ENCODE measurements at regions not wholly inside any gene's neighbourhood (a gene's known extent, or its start where the extent isn't known, plus 50 kb on each side); places are given as distances from the start of the nearest gene placed in this dataset.

GRCh38 chr9:90274725-90275124 lies 367.9 kb downstream of the DIRAS2 start:
- no peaks in the 10 kb centered on the region for H3K4me1 ChIP-seq
- intact Hi-C loops (cut with DNase I), result no loop called here
- H3K4me3 ChIP-seq, result no peak overlapping the region

GRCh38 chr9:90285946-90286345 lies 356.7 kb downstream of the DIRAS2 start:
- H3K27ac ChIP-seq, result no peak overlapping the region
- intact Hi-C loops (cut with DNase I), result no loop called here
- no peaks in the 10 kb centered on the region for H3K36me3 ChIP-seq
- no peaks in the 10 kb centered on the region for H3K27me3 ChIP-seq (ENCODE audit: low read depth)
- H3K4me1 ChIP-seq, result no peaks in the 10 kb centered on the region
- H3K9me3 ChIP-seq, result no peaks in the 10 kb centered on the region
- H3K4me3 ChIP-seq, result no peak overlapping the region
- no peak for TF ChIP-seq CTCF (IDR thresholded peaks at IDR 0.05)
- DNase-seq (no peak), ATAC-seq (no peak)

More at GRCh38 chr9:90274725-90275124, 367.9 kb downstream of the DIRAS2 start:
- ATAC-seq (no peak), DNase-seq (no peak)
- H3K27ac ChIP-seq, result no peak overlapping the region
- H3K36me3 ChIP-seq, result no peaks in the 10 kb centered on the region
- H3K27me3 ChIP-seq (ENCODE audit: low read depth), result no peaks in the 10 kb centered on the region
- H3K9me3 ChIP-seq, result no peaks in the 10 kb centered on the region
- TF ChIP-seq CTCF (IDR thresholded peaks at IDR 0.05), result no peak

- H3K4me1 ChIP-seq, result no peaks in the 10 kb centered on the region
- H3K27me3 ChIP-seq (ENCODE audit: low read depth), result no peaks in the 10 kb centered on the region
- no peak overlapping the region for H3K4me3 ChIP-seq
- H3K36me3 ChIP-seq, result no peaks in the 10 kb centered on the region
- intact Hi-C loops (cut with DNase I), result no loop called here
- no peak for TF ChIP-seq CTCF (IDR thresholded peaks at IDR 0.05)
- H3K9me3 ChIP-seq, result no peaks in the 10 kb centered on the region
- ATAC-seq, result peak; percentile 39 to 67
- no peak overlapping the region for H3K27ac ChIP-seq
- DNase-seq, result no peak
These were observed 354.9 kb downstream of the DIRAS2 start for GRCh38 chr9:90287567-90288274.

GRCh38 chr9:90288275-90288639 lies 354.4 kb downstream of the DIRAS2 start:
- Histone ChIP-seq H3K9me3 (no peaks in the 10 kb centered on the region), H3K4me1 (no peaks in the 10 kb centered on the region), H3K4me3 (no peak overlapping the region), H3K27me3 (ENCODE audit: low read depth) (no peaks in the 10 kb centered on the region), H3K27ac (no peak overlapping the region), H3K36me3 (no peaks in the 10 kb centered on the region)
- DNase-seq (no peak), ATAC-seq (no peak)
- no peak for TF ChIP-seq CTCF (IDR thresholded peaks at IDR 0.05)
- intact Hi-C loops (cut with DNase I), result no loop called here

- Histone ChIP-seq H3K36me3 (no peaks in the 10 kb centered on the region), H3K27ac (no peak overlapping the region), H3K4me1 (no peaks in the 10 kb centered on the region), H3K9me3 (no peaks in the 10 kb centered on the region), H3K27me3 (ENCODE audit: low read depth) (no peaks in the 10 kb centered on the region), H3K4me3 (no peak overlapping the region)
- no peak for TF ChIP-seq CTCF (IDR thresholded peaks at IDR 0.05)
- no peak for DNase-seq
- no peak for ATAC-seq
- intact Hi-C loops (cut with DNase I), result no loop called here
These were observed 351.7 kb downstream of the DIRAS2 start for GRCh38 chr9:90290716-90291485.

All from lower lobe of right lung (tissue), 2 donors.